ENCODE measurements at regions not wholly inside any gene's neighbourhood (a gene's known extent, or its start where the extent isn't known, plus 50 kb on each side); places are given as distances from the start of the nearest gene placed in this dataset.

GRCh38 chrX:30085571-30085970 is 129.8 kb upstream of the MAGEB2 start:
- intact Hi-C loops (cut with micrococcal nuclease): no loop called here
- H3K36me3 ChIP-seq (ENCODE audit: control insufficient read depth, insufficient read depth, low read length): no peaks in the 10 kb centered on the region
- no CpG with 5 or more reads among the region's 1 CpG for WGBS (ENCODE audit: insufficient coverage)
- no peak overlapping the region for H3K27ac ChIP-seq (ENCODE audit: low read length)
- Mint-ChIP-seq H3K4me3 (no peak overlapping the region), H3K27ac (no peak overlapping the region), H3K27me3 (ENCODE audit: low read depth in 2 of 2) (no peaks in the 10 kb centered on the region), H3K4me1 (no peaks in the 10 kb centered on the region), H3K9me3 (peaks cover 2 to 6% of the 10 kb centered on the region in 2 donors), H3K36me3 (no peaks in the 10 kb centered on the region)
- DNase-seq (no peak), ATAC-seq (no peak)
- TF ChIP-seq CTCF (IDR thresholded peaks at IDR 0.05): no peak
- H3K4me3 ChIP-seq (ENCODE audit: low read length): no peak overlapping the region
- no peaks in the 10 kb centered on the region for H3K4me1 ChIP-seq (ENCODE audit: control insufficient read depth, insufficient read depth, low read length)
- H3K9me3 ChIP-seq (ENCODE audit: control insufficient read depth, insufficient read depth, low read length): no peaks in the 10 kb centered on the region
- H3K27me3 ChIP-seq (ENCODE audit: control insufficient read depth, insufficient read depth, low read length): no peaks in the 10 kb centered on the region

- Histone ChIP-seq H3K4me3 (ENCODE audit: low read length) (no peak overlapping the region), H3K36me3 (ENCODE audit: control insufficient read depth, insufficient read depth, low read length) (no peaks in the 10 kb centered on the region), H3K9me3 (ENCODE audit: control insufficient read depth, insufficient read depth, low read length) (no peaks in the 10 kb centered on the region), H3K4me1 (ENCODE audit: control insufficient read depth, insufficient read depth, low read length) (no peaks in the 10 kb centered on the region), H3K27ac (ENCODE audit: low read length) (no peak overlapping the region), H3K27me3 (ENCODE audit: control insufficient read depth, insufficient read depth, low read length) (no peaks in the 10 kb centered on the region)
- Mint-ChIP-seq H3K4me3 (no peak overlapping the region), H3K9me3 (peaks cover 0 to 2% of the 10 kb centered on the region in 2 donors), H3K27me3 (ENCODE audit: low read depth in 2 of 2) (no peaks in the 10 kb centered on the region), H3K4me1 (no peaks in the 10 kb centered on the region), H3K27ac (no peak overlapping the region), H3K36me3 (no peaks in the 10 kb centered on the region)
- DNase-seq (no peak), ATAC-seq (no peak)
- TF ChIP-seq CTCF (IDR thresholded peaks at IDR 0.05): no peak
- WGBS (ENCODE audit: insufficient coverage): 84% methylated on average over 2 of the region's 2 CpGs
- intact Hi-C loops (cut with micrococcal nuclease): no loop called here
Observed at GRCh38 chrX:30111431-30111830, 103.9 kb upstream of the MAGEB2 start.

GRCh38 chrX:30141966-30142365 is 73.4 kb upstream of the MAGEB2 start:
- intact Hi-C loops (cut with micrococcal nuclease): no loop called here
- Mint-ChIP-seq H3K4me3 (no peak overlapping the region), H3K27me3 (ENCODE audit: low read depth in 2 of 2) (no peaks in the 10 kb centered on the region), H3K4me1 (no peaks in the 10 kb centered on the region), H3K36me3 (no peaks in the 10 kb centered on the region), H3K9me3 (peaks cover 0 to 5% of the 10 kb centered on the region in 2 donors), H3K27ac (no peak overlapping the region)
- peak in 1 of 2 donors; percentile 1 for DNase-seq
- no peak overlapping the region for H3K4me3 ChIP-seq (ENCODE audit: low read length)
- no peaks in the 10 kb centered on the region for H3K36me3 ChIP-seq (ENCODE audit: control insufficient read depth, insufficient read depth, low read length)
- H3K4me1 ChIP-seq (ENCODE audit: control insufficient read depth, insufficient read depth, low read length): no peaks in the 10 kb centered on the region
- TF ChIP-seq CTCF (IDR thresholded peaks at IDR 0.05): no peak
- WGBS (ENCODE audit: insufficient coverage): 0% methylated on average over 1 of the region's 4 CpGs
- H3K27me3 ChIP-seq (ENCODE audit: control insufficient read depth, insufficient read depth, low read length): no peaks in the 10 kb centered on the region
- ATAC-seq: no peak
- no peaks in the 10 kb centered on the region for H3K9me3 ChIP-seq (ENCODE audit: control insufficient read depth, insufficient read depth, low read length)
- H3K27ac ChIP-seq (ENCODE audit: low read length): no peak overlapping the region

- H3K27me3 Mint-ChIP-seq (ENCODE audit: low read depth in 2 of 2): no peaks in the 10 kb centered on the region
Observed at GRCh38 chrX:30144221-30144620, 71.1 kb upstream of the MAGEB2 start.

More at GRCh38 chrX:30144221-30144620, 71.1 kb upstream of the MAGEB2 start:
- DNase-seq (no peak), ATAC-seq (no peak)
- Mint-ChIP-seq H3K9me3 (peaks cover 3 to 5% of the 10 kb centered on the region in 2 donors), H3K27ac (no peak overlapping the region), H3K4me1 (no peaks in the 10 kb centered on the region), H3K4me3 (no peak overlapping the region), H3K36me3 (no peaks in the 10 kb centered on the region)
- Histone ChIP-seq H3K27ac (ENCODE audit: low read length) (no peak overlapping the region), H3K4me3 (ENCODE audit: low read length) (no peak overlapping the region), H3K4me1 (ENCODE audit: control insufficient read depth, insufficient read depth, low read length) (no peaks in the 10 kb centered on the region), H3K9me3 (ENCODE audit: control insufficient read depth, insufficient read depth, low read length) (no peaks in the 10 kb centered on the region), H3K27me3 (ENCODE audit: control insufficient read depth, insufficient read depth, low read length) (no peaks in the 10 kb centered on the region), H3K36me3 (ENCODE audit: control insufficient read depth, insufficient read depth, low read length) (no peaks in the 10 kb centered on the region)
- intact Hi-C loops (cut with micrococcal nuclease): no loop called here
- no peak for TF ChIP-seq CTCF (IDR thresholded peaks at IDR 0.05)
